ENCODE measurements at regions not wholly inside any gene's neighbourhood (a gene's known extent, or its start where the extent isn't known, plus 50 kb on each side); places are given as distances from the start of the nearest gene placed in this dataset.

GRCh38 chr10:27364028-27364427, 123.4 kb upstream of the ACBD5 start:
- no peak for TF ChIP-seq TAF1 (IDR thresholded peaks at IDR 0.05; ENCODE audit: borderline replicate concordance, insufficient read depth, low read length)
- no peak for TF ChIP-seq POLR2AphosphoS5 (IDR thresholded peaks at IDR 0.05; ENCODE audit: low read depth, low read length)
